ENCODE measurements at regions not wholly inside any gene's neighbourhood (a gene's known extent, or its start where the extent isn't known, plus 50 kb on each side); places are given as distances from the start of the nearest gene placed in this dataset.

DNA sequence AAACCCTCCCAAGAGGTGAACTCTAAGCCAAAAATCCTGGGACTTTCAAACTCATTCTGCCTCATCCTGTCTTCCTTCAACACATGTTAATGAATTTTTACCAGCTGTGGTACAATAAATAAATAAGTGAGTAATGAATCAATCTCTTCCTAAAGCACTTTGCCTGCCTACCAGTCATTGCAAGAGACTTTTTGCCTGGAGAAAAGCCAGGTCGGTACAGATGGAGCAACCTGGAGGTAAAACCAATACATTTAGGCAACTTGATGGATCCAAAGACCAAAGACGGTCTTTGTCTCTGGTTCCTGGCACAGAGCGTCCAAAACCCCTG, 324.2 kb downstream of the PMP22 start:
- H3K9me3 ChIP-seq (ENCODE audit: low read length): no peaks in the 10 kb centered on the region
- TF ChIP-seq, protein P1, sequence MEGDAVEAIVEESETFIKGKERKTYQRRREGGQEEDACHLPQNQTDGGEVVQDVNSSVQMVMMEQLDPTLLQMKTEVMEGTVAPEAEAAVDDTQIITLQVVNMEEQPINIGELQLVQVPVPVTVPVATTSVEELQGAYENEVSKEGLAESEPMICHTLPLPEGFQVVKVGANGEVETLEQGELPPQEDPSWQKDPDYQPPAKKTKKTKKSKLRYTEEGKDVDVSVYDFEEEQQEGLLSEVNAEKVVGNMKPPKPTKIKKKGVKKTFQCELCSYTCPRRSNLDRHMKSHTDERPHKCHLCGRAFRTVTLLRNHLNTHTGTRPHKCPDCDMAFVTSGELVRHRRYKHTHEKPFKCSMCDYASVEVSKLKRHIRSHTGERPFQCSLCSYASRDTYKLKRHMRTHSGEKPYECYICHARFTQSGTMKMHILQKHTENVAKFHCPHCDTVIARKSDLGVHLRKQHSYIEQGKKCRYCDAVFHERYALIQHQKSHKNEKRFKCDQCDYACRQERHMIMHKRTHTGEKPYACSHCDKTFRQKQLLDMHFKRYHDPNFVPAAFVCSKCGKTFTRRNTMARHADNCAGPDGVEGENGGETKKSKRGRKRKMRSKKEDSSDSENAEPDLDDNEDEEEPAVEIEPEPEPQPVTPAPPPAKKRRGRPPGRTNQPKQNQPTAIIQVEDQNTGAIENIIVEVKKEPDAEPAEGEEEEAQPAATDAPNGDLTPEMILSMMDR (IDR thresholded peaks at IDR 0.05; ENCODE audit: low read length): no peak
- no peak for TF ChIP-seq EZH2 (IDR thresholded peaks at IDR 0.05; ENCODE audit: borderline replicate concordance, low read length)
- no peaks in the 10 kb centered on the region for H3K36me3 ChIP-seq (ENCODE audit: insufficient read depth, low read length)
- H3K27me3 ChIP-seq (ENCODE audit: insufficient read depth, low read length): no peaks in the 10 kb centered on the region
- H3K9me2 ChIP-seq (ENCODE audit: low read depth, low read length): no peaks in the 10 kb centered on the region
- no peak overlapping the region for H3K4me3 ChIP-seq (ENCODE audit: low read depth, low read length, poor library complexity, severe bottlenecking)
- no peak overlapping the region for H3K9ac ChIP-seq (ENCODE audit: low read length)
- H2AFZ ChIP-seq (ENCODE audit: low read length): no peak overlapping the region
- no peak overlapping the region for H3K27ac ChIP-seq (ENCODE audit: low read depth, low read length, poor library complexity, severe bottlenecking)
- no peaks in the 10 kb centered on the region for H3K79me2 ChIP-seq (ENCODE audit: insufficient read depth, low read length)
- H3F3A ChIP-seq (ENCODE audit: insufficient read depth, low read length): no peaks in the 10 kb centered on the region
- no peaks in the 10 kb centered on the region for H4K20me1 ChIP-seq (ENCODE audit: insufficient read depth, low read length)
- no peak overlapping the region for H3K4me2 ChIP-seq (ENCODE audit: low read length)
- no peaks in the 10 kb centered on the region for H3K4me1 ChIP-seq (ENCODE audit: insufficient read depth, low read length, severe bottlenecking)

DNA sequence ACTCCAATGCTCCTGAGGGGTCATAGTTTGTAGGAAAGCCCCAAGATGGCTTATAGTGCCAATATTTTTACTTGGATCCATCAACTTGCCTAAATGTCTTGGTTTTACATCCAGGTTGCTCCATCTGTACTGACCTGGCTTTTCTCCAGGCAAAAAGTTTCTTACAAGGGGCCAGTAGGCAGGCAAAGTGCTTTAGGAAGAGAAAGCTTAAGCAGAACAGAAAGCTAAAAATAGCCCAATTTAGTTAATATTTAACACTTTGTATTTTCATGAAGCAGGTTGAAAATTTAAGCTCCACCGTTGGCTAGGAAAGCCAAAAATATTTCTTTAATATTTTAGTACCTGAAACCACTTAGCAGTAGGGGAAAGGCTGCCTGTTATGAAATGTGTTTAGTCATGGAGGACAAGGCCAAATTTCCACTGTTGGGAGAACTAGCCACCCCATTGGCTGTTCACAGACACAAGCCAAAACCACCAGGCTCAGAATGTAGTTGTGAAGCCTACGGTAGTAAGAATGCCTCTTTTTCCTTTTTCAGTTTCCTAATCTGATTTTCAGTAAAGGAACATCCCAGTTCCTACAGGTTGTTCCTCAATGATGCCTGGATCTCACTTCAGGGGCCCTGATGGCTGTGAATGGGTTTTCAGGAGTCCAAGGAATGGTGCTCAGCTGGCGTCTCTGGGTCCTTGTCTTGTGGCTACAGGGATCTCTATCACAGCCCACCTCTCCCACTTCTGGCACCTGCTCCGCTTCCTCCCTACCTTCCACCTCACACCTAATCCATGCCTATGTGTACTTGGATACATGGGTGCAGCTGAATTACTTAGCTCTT, 324.8 kb downstream of the PMP22 start:
- H3K9ac ChIP-seq (ENCODE audit: low read length): no peak overlapping the region
- no peaks in the 10 kb centered on the region for H3K79me2 ChIP-seq (ENCODE audit: insufficient read depth, low read length)
- no peak overlapping the region for H3K27ac ChIP-seq (ENCODE audit: low read depth, low read length, poor library complexity, severe bottlenecking)
- no peaks in the 10 kb centered on the region for H3K9me2 ChIP-seq (ENCODE audit: low read depth, low read length)
- H3K4me2 ChIP-seq (ENCODE audit: low read length): no peak overlapping the region
- H3K9me3 ChIP-seq (ENCODE audit: low read length): no peaks in the 10 kb centered on the region
- H3F3A ChIP-seq (ENCODE audit: insufficient read depth, low read length): no peaks in the 10 kb centered on the region
- no peak for TF ChIP-seq EZH2 (IDR thresholded peaks at IDR 0.05; ENCODE audit: borderline replicate concordance, low read length)
- TF ChIP-seq, protein P1 (IDR thresholded peaks at IDR 0.05; ENCODE audit: low read length): no peak
- no peaks in the 10 kb centered on the region for H4K20me1 ChIP-seq (ENCODE audit: insufficient read depth, low read length)
- no peak overlapping the region for H3K4me3 ChIP-seq (ENCODE audit: low read depth, low read length, poor library complexity, severe bottlenecking)
- no peaks in the 10 kb centered on the region for H3K4me1 ChIP-seq (ENCODE audit: insufficient read depth, low read length, severe bottlenecking)
- H3K27me3 ChIP-seq (ENCODE audit: insufficient read depth, low read length): no peaks in the 10 kb centered on the region
- no peak overlapping the region for H2AFZ ChIP-seq (ENCODE audit: low read length)
- H3K36me3 ChIP-seq (ENCODE audit: insufficient read depth, low read length): no peaks in the 10 kb centered on the region

DNA sequence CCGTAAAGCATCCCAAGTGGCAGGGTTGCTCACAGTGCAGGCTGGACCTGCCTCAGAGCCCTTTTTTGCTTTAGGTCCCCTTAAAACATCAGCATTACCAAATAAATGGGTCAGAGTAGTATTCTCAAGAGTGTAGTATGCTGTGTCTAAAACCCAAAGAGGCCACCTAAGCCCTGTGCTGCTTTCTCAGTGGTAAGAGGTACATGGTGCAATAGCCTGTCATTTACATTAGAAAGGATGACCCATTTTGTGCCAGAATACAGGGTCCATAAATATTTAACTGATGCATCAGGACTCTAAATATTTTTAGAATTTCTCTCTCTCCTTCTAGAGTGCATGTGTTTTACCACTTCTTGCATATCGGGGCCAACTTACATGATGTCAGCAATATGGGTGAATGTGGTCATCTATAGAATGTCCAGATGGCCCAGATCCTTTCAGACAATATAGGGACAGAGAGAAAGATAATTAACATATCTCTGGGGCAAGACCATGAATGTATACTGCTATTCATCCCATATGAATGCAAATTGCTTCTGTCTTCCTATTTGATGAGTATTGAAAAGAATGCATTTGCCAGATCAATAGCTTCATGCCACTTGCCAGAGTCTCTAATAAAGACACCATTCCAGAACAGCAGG, 329.2 kb downstream of the PMP22 start:
- H4K20me1 ChIP-seq (ENCODE audit: insufficient read depth, low read length): no peaks in the 10 kb centered on the region
- H3K4me2 ChIP-seq (ENCODE audit: low read length): no peak overlapping the region
- H3K9me2 ChIP-seq (ENCODE audit: low read depth, low read length): no peaks in the 10 kb centered on the region
- no peaks in the 10 kb centered on the region for H3F3A ChIP-seq (ENCODE audit: insufficient read depth, low read length)
- no peak overlapping the region for H2AFZ ChIP-seq (ENCODE audit: low read length)
- no peaks in the 10 kb centered on the region for H3K4me1 ChIP-seq (ENCODE audit: insufficient read depth, low read length, severe bottlenecking)
- no peak for TF ChIP-seq EZH2 (IDR thresholded peaks at IDR 0.05; ENCODE audit: borderline replicate concordance, low read length)
- TF ChIP-seq, protein P1 (IDR thresholded peaks at IDR 0.05; ENCODE audit: low read length): no peak
- H3K9me3 ChIP-seq (ENCODE audit: low read length): no peaks in the 10 kb centered on the region
- H3K27ac ChIP-seq (ENCODE audit: low read depth, low read length, poor library complexity, severe bottlenecking): no peak overlapping the region
- no peaks in the 10 kb centered on the region for H3K36me3 ChIP-seq (ENCODE audit: insufficient read depth, low read length)
- H3K4me3 ChIP-seq (ENCODE audit: low read depth, low read length, poor library complexity, severe bottlenecking): no peak overlapping the region
- no peaks in the 10 kb centered on the region for H3K79me2 ChIP-seq (ENCODE audit: insufficient read depth, low read length)
- H3K9ac ChIP-seq (ENCODE audit: low read length): no peak overlapping the region
- H3K27me3 ChIP-seq (ENCODE audit: insufficient read depth, low read length): no peaks in the 10 kb centered on the region
